Tibial nerve (tissue), 4 donors: ENCODE measurements at regions not wholly inside any gene's neighbourhood (a gene's known extent, or its start where the extent isn't known, plus 50 kb on each side); places are given as distances from the start of the nearest gene placed in this dataset.

Experiments
- EP300 ChIP-seq, 2 donors: sonication (generic); formaldehyde crosslinking; IDR thresholded peaks; one replicate each; pipeline ENCODE4 v1.6.1; 2017; ENCODE audit warnings: antibody characterized with exemption in 2 of 2, mild to moderate bottlenecking in 1 of 2
- POLR2A ChIP-seq, 2 donors: fragments of 450-650 bp; IDR thresholded peaks; one replicate each; pipeline ENCODE4 v1.6.1; 2017; ENCODE audit warnings: antibody characterized with exemption in 2 of 2, mild to moderate bottlenecking in 2 of 2, moderate library complexity in 2 of 2
- TF ChIP-seq, protein P1 (sequence below), 5 experiments: fragments of 200-600 bp in 3 of 5; fragments of 450-650 bp in 2 of 5; sonication (generic) in 3 of 5; IDR thresholded peaks; one replicate each; pipeline ENCODE4 v1.5.1; 2016 to 2019; ENCODE audit warnings: antibody characterized with exemption in 5 of 5, mild to moderate bottlenecking in 3 of 5, moderate library complexity in 2 of 5

DNA sequence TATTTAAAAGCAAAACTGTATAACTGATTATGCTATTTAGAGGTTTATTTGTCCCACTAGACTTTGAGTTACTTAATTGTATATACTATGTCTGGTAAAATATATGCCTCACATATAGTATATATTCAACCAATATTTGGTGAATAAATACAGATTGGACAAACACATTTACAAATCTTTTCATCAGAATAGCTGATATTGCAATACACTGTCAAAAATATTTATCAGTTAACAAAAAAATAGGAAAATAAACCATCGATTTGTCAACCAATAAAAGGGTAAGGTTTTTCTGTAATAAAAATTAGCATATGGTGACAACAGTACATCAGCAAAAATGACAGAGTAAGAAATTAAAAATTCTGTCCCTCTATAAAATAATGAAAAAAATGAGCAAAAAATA lies 889.9 kb upstream of the INTU start:
- TF ChIP-seq, protein P1, sequence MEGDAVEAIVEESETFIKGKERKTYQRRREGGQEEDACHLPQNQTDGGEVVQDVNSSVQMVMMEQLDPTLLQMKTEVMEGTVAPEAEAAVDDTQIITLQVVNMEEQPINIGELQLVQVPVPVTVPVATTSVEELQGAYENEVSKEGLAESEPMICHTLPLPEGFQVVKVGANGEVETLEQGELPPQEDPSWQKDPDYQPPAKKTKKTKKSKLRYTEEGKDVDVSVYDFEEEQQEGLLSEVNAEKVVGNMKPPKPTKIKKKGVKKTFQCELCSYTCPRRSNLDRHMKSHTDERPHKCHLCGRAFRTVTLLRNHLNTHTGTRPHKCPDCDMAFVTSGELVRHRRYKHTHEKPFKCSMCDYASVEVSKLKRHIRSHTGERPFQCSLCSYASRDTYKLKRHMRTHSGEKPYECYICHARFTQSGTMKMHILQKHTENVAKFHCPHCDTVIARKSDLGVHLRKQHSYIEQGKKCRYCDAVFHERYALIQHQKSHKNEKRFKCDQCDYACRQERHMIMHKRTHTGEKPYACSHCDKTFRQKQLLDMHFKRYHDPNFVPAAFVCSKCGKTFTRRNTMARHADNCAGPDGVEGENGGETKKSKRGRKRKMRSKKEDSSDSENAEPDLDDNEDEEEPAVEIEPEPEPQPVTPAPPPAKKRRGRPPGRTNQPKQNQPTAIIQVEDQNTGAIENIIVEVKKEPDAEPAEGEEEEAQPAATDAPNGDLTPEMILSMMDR (IDR thresholded peaks at IDR 0.05), result no peak
- TF ChIP-seq POLR2A (IDR thresholded peaks at IDR 0.05) (no peak), EP300 (IDR thresholded peaks at IDR 0.05) (no peak)
